Retinal pigment epithelial cell (primary cell): ENCODE measurements at regions not wholly inside any gene's neighbourhood (a gene's known extent, or its start where the extent isn't known, plus 50 kb on each side); places are given as distances from the start of the nearest gene placed in this dataset.

Experiments used
- DNase-seq: peaks from one replicate; pipeline ENCODE4 v3.0.0-alpha.2; 2010; ENCODE audit warnings: low read depth
- H3K4me3 ChIP-seq: 2 replicates; pipeline ENCODE4 v1.5.1; 2011; ENCODE audit warnings: mild to moderate bottlenecking, low read length, control low read depth, moderate library complexity
- TF ChIP-seq, protein P1 (sequence below): conservative IDR thresholded peaks from 2 replicates; pipeline ENCODE4 v1.5.1; 2011; ENCODE audit warnings: low read depth, low read length, control low read depth, inconsistent platforms

DNA sequence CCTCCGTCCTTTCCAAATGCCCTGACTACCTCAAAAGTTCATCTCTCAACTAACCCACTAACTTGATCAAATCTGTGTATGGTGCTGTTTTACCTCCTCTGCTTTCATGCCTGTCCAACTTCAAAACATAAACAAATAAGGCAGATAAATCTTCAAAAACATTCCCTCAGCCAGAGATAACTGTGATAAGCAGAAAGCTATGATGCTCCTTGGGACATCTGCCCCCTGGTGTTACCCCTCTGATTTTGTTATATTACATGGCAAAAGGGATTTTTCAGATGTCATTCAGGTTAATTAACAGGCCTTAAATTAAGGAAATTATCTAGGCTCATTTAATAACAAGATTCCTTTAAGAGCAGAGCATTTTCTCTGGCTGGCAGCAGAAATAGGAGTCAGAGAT, 810.8 kb upstream of the CHAC2 start:
- TF ChIP-seq, protein P1, sequence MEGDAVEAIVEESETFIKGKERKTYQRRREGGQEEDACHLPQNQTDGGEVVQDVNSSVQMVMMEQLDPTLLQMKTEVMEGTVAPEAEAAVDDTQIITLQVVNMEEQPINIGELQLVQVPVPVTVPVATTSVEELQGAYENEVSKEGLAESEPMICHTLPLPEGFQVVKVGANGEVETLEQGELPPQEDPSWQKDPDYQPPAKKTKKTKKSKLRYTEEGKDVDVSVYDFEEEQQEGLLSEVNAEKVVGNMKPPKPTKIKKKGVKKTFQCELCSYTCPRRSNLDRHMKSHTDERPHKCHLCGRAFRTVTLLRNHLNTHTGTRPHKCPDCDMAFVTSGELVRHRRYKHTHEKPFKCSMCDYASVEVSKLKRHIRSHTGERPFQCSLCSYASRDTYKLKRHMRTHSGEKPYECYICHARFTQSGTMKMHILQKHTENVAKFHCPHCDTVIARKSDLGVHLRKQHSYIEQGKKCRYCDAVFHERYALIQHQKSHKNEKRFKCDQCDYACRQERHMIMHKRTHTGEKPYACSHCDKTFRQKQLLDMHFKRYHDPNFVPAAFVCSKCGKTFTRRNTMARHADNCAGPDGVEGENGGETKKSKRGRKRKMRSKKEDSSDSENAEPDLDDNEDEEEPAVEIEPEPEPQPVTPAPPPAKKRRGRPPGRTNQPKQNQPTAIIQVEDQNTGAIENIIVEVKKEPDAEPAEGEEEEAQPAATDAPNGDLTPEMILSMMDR: peak; percentile 13
- no peak overlapping the region for H3K4me3 ChIP-seq
- DNase-seq: no peak

DNA sequence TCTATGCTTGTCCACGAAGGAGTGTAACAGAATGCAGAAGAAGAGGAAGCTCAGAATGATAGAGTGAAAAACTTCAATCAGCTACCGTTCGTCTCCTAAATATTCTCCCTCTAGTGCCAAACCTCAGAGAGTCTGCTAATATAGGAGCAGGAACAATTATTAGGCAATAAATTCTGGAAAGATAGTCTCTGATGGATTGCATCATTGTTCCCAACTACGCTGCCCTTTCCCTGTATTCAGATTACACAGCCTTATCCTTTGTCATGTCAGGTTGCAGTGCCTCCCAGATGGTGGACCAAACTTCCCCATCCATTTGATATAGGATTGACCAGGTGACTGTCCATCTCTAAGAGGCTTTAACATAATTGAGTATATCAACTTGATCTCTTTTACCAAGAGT, 811.5 kb upstream of the CHAC2 start:
- DNase-seq: no peak
- no peak overlapping the region for H3K4me3 ChIP-seq
- TF ChIP-seq, protein P1: no peak

DNA sequence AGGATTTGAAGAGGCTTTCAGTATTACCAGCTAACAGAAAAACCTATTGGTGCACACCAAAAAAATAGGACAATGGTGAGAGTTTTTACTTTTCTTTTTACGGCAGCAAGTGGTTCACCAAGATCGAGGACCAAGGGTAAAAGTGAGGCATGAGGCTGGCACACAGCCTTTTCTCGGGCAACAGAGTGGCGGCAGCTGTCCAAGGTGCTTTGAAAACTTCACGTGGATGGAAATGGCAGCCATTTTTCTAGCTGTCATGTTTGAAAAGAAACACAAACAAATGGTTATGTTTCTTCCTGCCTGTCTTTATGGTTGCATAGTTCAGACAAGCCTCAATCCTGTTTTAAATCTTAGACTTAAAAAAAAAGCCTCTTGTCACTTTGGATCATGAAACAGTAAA, 812.5 kb upstream of the CHAC2 start:
- DNase-seq: no peak
- H3K4me3 ChIP-seq: no peak overlapping the region
- TF ChIP-seq, protein P1: no peak

DNA sequence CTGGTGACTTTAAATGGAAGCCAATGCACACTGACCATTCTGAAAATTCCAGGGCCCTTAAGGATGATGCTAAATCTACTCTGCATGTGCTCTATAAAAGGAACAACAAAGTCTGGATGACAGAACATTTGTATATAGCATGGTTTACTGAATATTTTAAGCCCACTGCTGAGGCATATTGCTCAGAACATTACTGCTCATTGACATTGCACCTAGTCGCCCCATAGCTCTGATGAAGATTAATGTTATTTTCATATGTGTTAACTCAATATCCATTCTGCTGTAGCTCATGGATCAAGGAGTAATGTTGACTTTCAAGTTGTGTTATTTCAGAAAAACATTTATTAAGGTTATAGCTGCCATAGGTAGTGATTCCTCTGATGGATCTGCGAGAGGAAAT, 827.5 kb upstream of the CHAC2 start:
- no peak overlapping the region for H3K4me3 ChIP-seq
- no peak for DNase-seq
- TF ChIP-seq, protein P1: no peak

DNA sequence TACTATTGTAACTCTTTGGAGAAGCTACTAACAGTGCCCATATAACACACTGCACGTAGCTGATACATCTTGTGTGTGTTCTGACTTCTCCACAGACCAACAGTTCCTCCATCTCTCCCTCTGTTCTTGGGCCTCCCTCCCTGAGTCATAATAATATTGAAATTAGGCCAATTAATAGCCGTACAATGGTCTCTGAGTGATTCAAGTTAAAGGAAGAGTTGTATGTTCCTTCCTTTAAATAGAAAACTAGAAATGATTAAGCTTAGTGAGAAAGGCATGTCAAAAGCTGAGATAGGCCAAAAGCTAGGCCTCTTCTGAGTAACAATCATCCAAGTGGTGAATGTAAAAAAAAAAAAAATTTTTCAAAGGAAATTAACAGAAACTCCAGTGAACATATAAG, 828.4 kb upstream of the CHAC2 start:
- TF ChIP-seq, protein P1: no peak
- no peak for DNase-seq
- H3K4me3 ChIP-seq: no peak overlapping the region

DNA sequence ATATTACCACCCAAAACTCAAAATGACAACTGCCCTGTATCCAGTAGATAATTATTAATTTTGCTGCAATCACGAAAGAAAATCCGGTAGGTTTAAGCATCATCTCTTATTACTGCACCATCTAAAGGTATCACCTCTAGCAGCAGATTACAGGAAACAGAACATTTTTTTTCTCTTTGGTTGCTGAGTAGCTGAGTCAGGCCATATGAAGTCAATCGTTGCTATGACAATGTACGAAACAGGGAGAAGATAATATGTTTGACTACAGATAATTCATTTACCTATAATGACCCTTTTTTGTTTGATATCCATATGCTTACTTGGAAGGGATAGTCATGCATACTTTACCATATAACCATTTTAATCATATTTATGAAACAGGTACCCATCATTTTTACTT, 831.6 kb upstream of the CHAC2 start:
- no peak for DNase-seq
- TF ChIP-seq, protein P1: no peak

DNA sequence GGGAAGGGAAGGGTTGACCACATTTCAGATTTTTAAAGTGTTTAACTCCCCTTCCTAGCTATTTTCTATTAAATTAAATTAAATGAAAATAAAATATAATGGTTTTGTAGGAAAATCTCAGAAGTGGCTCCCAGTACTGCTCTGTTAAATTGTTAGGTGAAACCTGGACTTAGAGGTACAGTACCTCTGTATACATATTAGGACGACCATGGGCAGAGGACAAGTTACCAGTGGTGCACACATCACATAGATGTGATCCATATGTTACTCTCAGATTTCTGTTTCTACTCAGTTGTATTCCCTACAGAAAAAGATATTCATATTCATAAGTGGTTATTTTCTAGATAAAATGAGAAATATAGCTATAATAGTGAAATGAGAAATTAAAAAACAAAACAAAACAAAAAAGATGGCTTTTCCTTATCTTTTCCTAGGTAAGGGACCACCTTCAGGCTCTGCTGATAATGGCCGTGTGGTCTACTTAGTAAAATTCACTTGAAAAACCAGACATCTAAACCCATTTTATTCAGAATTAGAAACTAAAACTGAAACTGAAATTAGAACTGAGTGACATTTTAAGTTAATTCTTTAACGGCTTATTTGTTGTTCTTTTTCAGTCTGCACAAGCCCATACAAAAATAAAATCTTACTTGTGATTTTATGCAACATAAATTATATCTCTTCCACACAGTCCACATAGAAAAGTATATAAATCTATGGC, 832.5 kb upstream of the CHAC2 start:
- H3K4me3 ChIP-seq: no peak overlapping the region
- DNase-seq: no peak
- TF ChIP-seq, protein P1: no peak

More for the DNA sequence above, 831.6 kb upstream of the CHAC2 start:
- no peak overlapping the region for H3K4me3 ChIP-seq
